ENCODE measurements at regions not wholly inside any gene's neighbourhood (a gene's known extent, or its start where the extent isn't known, plus 50 kb on each side); places are given as distances from the start of the nearest gene placed in this dataset.

GRCh38 chr10:2980791-2981360 is 86.5 kb upstream of the PFKP start:
- no peak for ATAC-seq

DNA sequence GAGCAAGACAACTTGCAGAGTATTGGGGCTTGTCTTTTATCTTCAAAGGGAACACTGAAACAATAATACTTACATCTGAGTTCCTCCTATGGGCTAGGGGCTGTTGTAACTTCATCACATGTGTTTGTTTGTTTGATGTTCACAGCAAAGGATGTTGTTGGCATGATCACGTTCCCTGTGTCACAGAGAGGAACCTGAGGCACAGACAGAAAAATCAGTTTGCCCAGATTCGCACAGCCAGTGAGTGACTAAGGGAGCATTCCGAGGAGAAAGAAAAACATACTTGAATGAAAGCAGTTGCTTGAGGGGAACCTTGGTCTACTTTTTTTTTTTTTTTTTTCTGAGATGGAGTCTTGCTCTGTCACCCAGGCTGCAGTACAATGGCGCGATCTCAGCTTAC is 87.2 kb upstream of the PFKP start:
- ATAC-seq: no peak

DNA sequence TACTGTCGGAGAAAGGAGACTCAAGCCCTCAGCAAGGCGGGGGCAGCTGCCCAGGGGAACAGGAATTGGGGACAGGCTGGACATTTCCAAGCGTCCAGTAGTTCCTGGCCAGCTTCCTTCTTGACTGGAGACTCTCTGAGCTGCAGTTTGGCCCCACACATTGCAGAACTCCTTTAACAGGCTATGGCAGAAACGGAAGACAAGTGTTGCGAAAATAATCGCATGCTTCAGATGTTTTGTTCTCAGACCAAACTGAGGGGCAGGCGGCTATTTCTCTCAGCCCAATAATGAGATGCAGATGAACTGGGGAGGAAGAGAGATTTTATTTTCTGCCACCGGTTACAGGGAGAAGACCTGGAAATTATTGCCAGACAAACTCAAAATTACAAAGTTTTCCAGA is 88.0 kb upstream of the PFKP start:
- ATAC-seq: no peak

- ATAC-seq: no peak
Measured at GRCh38 chr10:2978574-2979273, 88.6 kb upstream of the PFKP start.

DNA sequence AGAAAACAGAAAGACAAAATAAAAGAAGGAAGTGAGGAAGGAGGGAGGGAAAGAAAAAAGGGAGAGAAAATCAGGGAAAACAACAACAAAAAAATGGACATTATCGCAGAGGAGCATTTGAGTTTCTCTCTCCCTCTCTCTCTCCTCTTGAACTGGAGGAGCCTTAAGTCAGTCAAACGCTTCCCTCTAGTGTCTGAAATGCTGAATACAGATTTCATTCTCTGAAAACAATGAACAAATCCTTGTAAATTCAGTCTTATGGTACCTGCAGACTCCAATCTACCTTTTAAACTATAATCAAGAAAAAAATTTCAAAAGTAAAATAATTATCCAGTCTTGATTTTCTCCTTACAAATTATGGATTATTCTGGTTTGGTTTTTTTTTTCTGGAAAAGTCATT is 89.2 kb upstream of the PFKP start:
- ATAC-seq: peak; percentile 65

- no peak for ATAC-seq
Measured at GRCh38 chr10:2974503-2975207, 92.7 kb upstream of the PFKP start.

DNA sequence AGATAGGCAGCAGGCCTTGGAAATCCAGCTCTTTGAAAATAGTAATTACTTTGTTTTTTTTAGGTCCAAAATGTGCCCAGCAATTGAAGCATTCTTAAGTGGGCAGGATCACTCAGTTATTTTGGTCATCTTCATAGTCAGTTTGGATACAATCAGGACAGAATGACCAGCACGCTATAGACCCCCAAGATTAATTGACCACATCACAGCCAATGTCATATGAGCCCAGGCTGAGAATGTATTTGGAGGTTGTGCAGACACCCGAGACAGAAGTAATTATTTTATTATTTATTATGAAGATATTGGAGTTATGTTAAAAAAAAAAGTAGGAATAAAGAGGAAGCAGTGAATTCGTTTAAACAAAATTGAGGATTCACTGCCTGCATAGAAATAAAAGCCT is 93.3 kb upstream of the PFKP start:
- no peak for ATAC-seq

DNA sequence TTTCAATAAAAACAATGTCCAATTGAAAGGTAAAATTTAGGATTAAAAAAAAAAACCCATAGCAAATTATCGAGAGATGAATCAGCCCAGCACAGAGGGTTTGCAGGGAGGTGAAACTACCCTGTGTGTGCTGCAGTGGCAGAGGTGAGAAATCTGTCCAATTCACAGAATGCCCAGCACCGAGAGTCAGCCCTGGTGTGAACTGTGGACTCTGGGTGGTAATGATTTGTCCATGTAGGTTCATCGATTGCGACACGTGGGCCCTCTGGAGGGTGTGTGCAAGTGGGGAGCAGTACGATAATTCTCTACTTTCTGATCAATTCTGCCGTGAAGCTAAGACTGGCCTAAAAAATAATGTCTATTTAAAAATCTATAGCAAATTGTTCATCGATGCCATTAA is 94.5 kb upstream of the PFKP start:
- no peak for ATAC-seq

- ATAC-seq: no peak
Measured at GRCh38 chr10:2972216-2972615, 95.1 kb upstream of the PFKP start.

DNA sequence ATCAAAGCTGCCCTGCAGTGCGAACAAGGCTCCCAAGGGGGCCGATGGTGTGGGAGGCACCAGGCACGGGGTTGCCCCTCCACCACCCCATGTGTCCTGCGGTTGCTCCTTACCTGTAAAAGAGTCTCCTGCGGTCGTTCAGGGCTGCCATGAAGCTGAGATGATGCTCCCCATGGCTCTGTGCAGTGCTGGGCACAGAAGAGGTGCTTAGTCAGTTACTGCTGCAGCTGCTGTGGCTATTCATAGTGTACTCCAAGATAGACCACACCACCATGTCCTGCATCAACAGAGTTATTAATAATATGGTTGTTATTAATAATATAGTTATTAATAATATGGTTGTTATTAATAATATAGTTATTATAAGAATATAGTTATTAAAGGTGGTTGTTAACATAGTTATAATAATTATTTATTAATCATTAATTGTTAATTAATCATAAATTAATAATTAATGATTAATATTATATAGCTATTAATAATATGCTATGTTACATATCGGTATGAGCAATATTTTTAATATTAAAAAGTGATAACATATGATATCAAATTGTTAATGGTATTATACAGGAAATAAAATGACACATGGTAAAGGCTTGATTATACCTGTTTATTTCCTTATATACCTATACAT is 97.0 kb upstream of the PFKP start:
- ATAC-seq: no peak

DNA sequence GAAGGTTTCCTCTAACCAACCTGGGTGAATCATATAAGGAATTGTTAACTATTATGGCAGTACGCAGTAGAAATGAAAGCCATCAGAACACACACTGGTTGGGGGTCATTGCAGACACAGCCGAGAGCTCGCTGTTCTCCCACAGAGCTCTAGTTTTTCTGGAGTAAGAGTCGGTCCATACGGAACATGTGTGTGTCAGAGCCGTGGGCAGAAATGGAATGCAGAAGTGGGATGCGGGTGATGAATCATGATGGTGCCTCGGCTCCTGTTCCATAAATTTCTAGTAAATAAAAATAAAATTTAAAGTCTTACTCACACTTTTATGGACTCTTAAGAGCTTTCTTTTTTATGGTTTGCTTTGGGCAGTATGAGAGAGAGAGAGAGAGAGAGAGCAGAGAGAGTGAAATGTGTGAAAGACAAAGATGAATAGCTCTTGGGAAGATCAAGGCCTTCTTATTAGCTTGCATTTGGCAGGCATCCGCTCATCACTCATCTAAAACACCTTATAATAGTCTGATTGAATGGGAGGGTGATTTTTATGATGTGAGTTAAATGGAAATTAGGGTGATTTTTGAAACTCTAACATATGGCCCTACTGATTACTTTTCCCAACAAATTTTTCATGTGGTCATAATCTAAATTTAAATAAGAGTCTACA is 98.8 kb upstream of the PFKP start:
- no peak for ATAC-seq

GRCh38 chr10:2966134-2966533 is 101.2 kb upstream of the PFKP start:
- no peak for ATAC-seq

DNA sequence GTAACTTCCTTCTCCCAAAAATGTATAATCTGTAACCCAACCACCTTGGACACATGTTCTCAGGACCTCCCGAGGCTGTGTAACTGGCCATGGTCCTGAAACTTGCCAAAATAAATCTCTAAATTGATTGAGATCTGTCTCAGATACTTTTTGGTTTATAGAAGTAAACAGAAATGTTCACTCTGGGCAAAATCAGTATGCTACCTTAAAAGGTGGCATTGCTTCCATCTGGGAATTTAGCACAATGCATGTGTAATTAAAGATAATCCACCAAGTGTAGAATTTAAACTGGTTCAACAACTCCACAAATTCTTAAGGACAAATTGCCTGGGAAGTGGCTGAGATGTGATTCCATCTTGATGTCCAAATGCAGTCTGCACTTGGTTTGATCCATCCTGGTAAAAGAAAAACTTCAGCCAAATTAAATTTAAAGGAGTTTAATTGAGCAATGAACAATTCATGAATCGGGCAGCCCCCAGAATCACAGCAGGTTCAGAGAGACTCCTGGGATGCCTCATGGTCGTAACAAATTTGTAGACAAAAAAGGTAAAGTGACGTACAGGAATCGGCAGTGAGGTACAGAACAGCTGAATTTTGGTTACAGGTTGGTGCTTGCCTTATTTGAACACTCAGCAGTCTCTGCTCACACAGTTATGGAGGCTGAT is 102.6 kb upstream of the PFKP start:
- no peak for ATAC-seq

- no peak for ATAC-seq
Measured at GRCh38 chr10:2963889-2964631, 103.3 kb upstream of the PFKP start.

DNA sequence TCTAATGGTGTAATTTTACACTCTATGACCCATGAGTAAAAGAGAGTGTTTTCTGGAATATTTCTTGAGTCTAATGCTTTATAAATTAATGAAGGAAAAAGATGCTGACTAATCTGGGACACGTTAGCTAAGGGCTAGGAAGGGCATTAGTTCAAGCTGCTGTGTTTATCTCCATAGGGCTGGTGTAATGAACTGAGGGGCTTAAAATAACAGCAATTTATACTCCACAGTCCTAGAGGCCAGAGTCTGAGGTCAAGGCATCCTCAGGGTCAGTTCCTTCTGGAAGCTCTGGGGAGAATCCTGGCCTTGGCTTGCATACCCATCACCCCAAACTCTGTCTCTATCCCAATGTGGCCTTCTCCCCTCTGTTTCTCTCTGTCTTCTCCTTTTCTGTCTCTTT is 105.2 kb upstream of the PFKP start:
- no peak for ATAC-seq

- ATAC-seq: no peak
Measured at GRCh38 chr10:2958659-2959058, 108.7 kb upstream of the PFKP start.

DNA sequence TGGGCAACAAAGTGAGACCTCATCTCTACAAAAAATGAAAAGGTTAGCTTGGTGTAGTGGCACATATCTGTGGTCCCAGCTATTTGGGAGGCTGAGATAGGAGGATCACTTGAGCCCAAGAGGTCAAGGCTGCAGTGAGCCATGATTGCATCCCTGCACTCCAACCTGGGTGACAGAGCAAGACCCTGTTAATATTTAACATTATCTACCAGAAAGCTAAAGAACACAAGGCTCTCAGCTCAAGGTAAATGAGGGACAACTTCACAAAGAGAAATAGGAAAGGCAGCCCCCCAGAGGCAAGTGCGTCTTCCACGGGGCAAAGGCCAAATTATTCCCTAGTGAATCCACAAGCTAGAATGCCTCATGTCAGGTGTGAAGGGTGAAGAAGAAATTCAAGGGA is 109.6 kb upstream of the PFKP start:
- ATAC-seq: no peak

DNA sequence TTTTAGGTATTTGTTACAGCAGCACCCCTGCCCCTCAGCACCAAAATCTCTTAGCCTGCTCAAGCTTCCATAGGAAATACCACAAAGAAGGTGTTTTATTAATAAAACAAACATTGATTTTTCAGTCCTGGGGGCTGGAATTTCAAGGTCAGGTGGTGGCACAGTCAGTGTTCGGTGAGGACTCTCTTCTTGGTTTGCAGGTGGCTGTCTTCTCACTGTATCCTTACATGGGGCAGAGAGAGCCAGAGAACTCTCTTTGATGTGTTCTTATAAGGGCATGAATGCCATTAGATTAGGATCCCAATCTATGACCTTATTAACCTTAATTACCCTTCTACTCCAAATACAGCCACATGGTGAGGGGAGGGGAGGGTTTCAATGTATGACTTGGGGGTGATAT is 112.3 kb upstream of the PFKP start:
- ATAC-seq: no peak

DNA sequence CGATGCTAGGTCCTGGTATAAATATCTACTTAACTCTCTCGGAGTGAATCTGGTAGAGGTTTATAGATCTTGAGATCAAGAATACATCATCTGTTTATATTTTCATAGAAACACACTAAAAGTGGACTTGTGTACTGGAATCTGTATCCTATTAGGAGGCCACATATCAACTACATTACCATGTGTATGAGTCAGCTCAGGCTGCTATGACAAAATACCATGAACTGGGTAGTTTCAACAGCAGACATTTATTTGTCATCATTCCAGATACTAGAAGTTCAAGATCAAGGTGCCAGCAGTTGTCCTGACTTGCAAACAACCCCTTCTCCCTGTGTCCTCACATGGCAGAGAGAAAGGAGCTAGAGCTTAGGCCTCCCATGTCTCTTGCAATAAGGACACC is 113.9 kb upstream of the PFKP start:
- ATAC-seq: no peak

GRCh38 chr10:2951235-2951835 is 116.0 kb upstream of the PFKP start:
- no peak for ATAC-seq

- no peak for ATAC-seq
Measured at GRCh38 chr10:2950546-2950945, 116.8 kb upstream of the PFKP start.

GRCh38 chr10:2949948-2950354 is 117.4 kb upstream of the PFKP start:
- peak; percentile 89 for ATAC-seq

All from esophagus mucosa (tissue), 1 donor.